DMS53 treated with DMSO at 0.1 percent for 48 hours (cell line): ENCODE measurements at regions not wholly inside any gene's neighbourhood (a gene's known extent, or its start where the extent isn't known, plus 50 kb on each side); places are given as distances from the start of the nearest gene placed in this dataset.
"Not testable (repeated sequence)": the region's sequence is repeated elsewhere in the genome, so short reads cannot be mapped to it uniquely, and the experiment has no call there.

ENCODE experiments used
- DNase-seq: peaks from one replicate; lab custom pipeline; 2025; ENCODE audit not compliant: unreplicated experiment; lab: John Stamatoyannopoulos, UW

GRCh38 chr5:54404568-54404967 lies 50.9 kb upstream of the HSPB3 start:
- no peak for DNase-seq

- DNase-seq = no peak
Observed at GRCh38 chr5:54403885-54404416, 51.5 kb upstream of the HSPB3 start.

GRCh38 chr5:54403121-54403520 lies 52.4 kb upstream of the HSPB3 start:
- no peak for DNase-seq

GRCh38 chr5:54401515-54401914 lies 54.0 kb upstream of the HSPB3 start:
- DNase-seq = no peak

- no peak for DNase-seq
Observed at GRCh38 chr5:54398191-54398590, 57.3 kb upstream of the HSPB3 start.

- DNase-seq = no peak
Observed at GRCh38 chr5:54397420-54397819, 58.1 kb upstream of the HSPB3 start.

- not testable (repeated sequence) for DNase-seq
Observed at GRCh38 chr5:54393007-54393406, 62.5 kb upstream of the HSPB3 start.

- DNase-seq = no peak
Observed at GRCh38 chr5:54390539-54391031, 64.9 kb upstream of the HSPB3 start.

- peak; percentile 81 for DNase-seq
Observed at GRCh38 chr5:54390015-54390414, 65.5 kb upstream of the HSPB3 start.

GRCh38 chr5:54389399-54389798 lies 66.1 kb upstream of the HSPB3 start:
- DNase-seq = not testable (repeated sequence)

GRCh38 chr5:54388811-54389210 lies 66.7 kb upstream of the HSPB3 start:
- no peak for DNase-seq

GRCh38 chr5:54388409-54388808 lies 67.1 kb upstream of the HSPB3 start:
- no peak for DNase-seq

- DNase-seq = no peak
Observed at GRCh38 chr5:54387659-54388232, 67.8 kb upstream of the HSPB3 start.

GRCh38 chr5:54387031-54387430 lies 68.5 kb upstream of the HSPB3 start:
- no peak for DNase-seq

GRCh38 chr5:54385994-54386393 lies 69.5 kb upstream of the HSPB3 start:
- no peak for DNase-seq

- DNase-seq = no peak
Observed at GRCh38 chr5:54384356-54384933, 71.1 kb upstream of the HSPB3 start.

- no peak for DNase-seq
Observed at GRCh38 chr5:54383941-54384340, 71.6 kb upstream of the HSPB3 start.

- DNase-seq = no peak
Observed at GRCh38 chr5:54383225-54383901, 72.1 kb upstream of the HSPB3 start.

GRCh38 chr5:54381319-54381718 lies 70.9 kb upstream of the ARL15 start:
- not testable (repeated sequence) for DNase-seq

- DNase-seq = no peak
Observed at GRCh38 chr5:54379590-54379989, 69.2 kb upstream of the ARL15 start.

- DNase-seq = no peak
Observed at GRCh38 chr5:54378707-54379106, 68.3 kb upstream of the ARL15 start.

- not testable (repeated sequence) for DNase-seq
Observed at GRCh38 chr5:54377339-54377738, 67.0 kb upstream of the ARL15 start.
